NCI-H2081 (cell line): ENCODE measurements at regions not wholly inside any gene's neighbourhood (a gene's known extent, or its start where the extent isn't known, plus 50 kb on each side); places are given as distances from the start of the nearest gene placed in this dataset.
"Not testable (repeated sequence)": the region's sequence is repeated elsewhere in the genome, so short reads cannot be mapped to it uniquely, and the experiment has no call there.

Experiments
- DNase-seq, 2 experiments: peaks; one replicate each; lab custom pipeline; 2025; lab: John Stamatoyannopoulos, UW

DNA sequence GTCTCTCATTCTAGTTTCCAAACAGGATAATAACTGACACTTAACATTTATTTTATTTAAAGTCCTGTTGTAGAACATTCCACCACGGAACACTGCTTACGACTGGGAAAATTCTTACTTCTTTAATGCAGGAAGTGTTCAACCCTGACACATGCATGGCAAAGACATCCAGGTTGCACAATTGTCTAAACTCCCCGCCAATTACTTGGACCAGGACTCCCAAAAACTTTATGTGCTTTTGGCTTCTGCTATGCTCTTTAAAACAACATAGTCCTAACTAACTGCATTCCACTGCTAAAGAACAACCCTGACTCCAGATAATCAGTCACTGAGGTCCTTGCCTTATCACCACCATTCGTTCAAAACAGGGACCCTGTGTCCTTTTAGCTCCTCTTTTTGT is 995.8 kb downstream of the LTN1 start:
- not testable (repeated sequence) for DNase-seq

DNA sequence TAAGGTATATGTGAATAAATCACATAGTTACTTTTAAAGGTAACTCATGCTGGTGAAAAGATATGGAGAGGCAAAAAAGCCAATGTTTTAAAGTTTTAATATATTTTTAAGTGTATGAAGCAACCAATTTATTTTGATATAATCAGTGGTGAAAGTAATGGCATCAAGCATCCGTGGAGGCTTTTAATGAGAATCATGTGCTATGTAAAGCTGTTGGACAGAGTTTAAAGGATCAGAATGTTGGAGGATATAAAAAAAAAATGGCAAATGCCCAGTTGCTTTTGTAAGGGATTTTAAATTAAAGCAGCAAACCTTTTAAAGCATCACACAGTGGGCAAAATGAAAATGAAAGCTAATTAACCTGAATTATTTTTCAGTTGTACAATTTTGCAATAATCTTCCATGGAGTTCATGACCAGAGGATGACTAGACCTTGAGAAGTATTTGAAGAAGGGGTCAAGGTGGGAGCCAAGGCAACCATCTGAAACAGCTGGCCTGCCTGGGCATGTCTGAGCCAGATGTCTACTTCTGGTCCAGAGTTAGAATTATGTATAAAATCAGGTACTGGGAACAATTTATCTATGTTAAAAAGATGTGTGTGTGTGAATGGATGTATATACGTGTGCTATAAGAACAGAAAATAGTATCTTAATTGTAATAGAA is 1007.9 kb downstream of the LTN1 start:
- DNase-seq: not testable (repeated sequence)

DNA sequence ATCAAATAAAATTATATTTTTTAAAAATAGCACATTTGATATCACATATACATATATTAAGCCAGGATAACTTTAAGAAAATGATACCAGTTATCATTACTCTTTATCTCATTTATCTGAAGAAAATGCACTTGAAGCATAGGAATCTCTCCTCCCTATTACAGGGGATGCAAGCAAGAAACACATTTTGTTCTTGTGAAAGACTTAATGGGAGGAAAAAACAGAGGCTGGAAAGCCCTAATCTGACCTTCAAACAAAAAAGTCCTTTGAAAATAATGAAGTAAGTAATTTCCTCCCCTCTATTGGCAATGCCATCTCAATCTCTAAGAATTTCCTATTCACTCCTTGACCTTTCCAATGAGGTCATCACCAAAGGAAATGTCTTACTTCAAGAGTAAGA is 1012.6 kb upstream of the ADAMTS5 start:
- not testable (repeated sequence) for DNase-seq

DNA sequence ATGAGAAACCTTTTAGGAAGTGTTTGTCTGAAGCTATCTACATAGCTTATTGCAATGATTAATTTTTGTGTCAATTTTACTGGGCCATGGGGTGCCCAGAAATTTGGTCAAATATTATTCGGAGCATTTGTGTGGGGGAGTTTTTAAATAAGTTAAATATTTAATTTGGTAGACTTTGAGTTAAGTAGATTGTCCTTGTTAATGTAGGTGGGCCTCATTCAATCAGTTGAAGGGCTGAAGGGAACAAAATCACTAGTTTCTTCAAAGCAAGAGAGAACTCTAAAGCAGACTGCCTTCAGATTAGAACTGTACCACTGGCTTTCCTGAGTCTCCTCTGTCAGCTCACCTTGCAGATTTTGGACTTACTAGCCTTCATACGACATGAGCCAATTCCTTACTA is 1008.6 kb upstream of the ADAMTS5 start:
- no peak for DNase-seq

DNA sequence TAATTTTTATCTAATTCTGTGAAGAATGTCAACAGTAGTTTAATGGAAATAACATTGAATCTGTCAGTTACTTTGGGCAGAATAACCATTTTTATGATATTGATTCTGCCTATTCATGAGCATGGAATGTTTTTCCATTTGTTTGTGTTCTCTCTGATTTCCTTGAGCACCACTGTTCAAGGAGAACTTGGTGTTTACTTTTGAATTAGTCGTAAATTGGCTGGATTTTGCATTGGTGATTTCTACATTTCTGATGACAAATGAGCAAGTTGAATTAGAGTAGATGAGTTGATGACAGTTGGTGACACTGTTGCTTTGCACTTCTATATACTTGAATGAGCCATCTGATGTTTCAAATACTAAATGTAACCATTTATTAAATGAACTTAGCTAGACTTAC is 1007.3 kb upstream of the ADAMTS5 start:
- not testable (repeated sequence) for DNase-seq

DNA sequence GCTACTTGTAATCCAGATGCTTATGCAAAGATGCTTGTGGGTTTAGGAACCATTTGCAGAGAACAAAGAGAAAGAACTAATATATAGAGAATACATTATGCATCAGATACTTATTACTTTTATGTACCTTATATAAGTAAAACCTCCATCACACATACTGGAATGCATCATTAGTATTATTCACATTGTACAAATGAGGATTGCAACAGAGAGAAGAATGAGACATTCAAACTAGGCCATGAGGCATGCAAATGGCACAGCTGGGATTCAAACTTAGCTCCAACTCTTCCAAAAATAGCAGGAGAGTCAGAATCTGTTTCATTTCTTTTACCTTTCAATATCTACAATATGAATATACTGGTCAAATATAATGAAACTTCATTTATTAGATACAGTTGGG is 1001.4 kb upstream of the ADAMTS5 start:
- DNase-seq: not testable (repeated sequence)

DNA sequence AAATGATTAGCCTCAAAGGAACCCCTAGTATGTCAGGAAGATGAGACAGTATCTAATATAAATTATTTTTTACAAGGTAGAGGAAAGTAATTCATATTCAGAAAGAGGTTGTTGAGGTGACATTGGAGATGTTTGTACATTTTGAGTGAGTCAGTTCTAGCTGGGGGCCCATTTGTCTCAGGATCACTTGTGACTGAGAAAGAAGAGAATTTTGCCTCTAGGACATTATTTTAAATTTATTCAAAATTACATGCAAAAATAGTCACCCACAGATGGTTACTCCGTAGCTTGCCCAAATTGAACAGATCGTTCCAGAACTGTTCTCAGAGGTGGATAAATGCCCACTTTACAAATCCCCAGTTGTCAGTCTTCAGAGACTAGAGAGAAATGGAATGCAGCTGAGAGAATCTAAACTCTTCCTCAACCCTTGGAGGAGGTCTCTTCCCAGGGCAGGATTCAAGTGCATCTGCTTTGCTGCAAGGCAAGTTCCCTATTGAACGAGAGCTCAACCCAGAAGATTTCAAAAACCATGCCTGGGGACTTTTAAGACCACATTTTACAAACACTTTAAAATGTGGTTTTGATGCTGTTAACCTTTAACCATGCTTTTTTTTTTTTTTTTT is 987.8 kb upstream of the ADAMTS5 start:
- DNase-seq: no peak

DNA sequence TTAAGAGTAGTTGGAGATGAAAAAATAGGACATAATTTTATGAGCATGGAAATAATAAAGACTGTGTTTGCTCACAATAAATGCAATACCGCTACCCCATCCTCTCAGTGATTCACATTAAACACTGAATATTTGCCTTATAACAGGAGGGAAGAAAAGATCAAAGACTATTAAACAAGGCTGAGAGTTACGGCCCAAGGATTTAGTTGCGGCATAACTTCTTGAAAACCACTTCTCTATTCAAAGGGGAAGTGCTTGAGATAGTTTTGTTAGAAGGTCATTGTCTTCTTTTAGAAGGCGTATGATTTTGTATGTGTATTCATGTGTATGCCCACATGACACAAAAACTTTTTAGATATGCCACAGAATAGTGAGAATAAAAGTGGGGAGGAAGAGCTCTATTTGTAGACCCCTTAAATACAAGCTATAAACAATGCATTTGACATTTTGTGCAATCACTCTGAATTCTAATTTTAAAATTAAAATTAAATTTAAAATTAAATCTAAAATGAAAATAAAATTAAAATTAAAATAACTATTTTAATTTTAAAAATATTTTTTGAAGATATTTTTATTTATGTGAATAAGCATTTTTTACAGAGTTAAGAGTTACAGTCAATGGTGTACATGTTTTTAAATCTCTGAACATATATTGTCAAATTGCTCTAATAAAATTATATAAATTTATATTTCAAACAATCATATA is 986.6 kb upstream of the ADAMTS5 start:
- DNase-seq: no peak

DNA sequence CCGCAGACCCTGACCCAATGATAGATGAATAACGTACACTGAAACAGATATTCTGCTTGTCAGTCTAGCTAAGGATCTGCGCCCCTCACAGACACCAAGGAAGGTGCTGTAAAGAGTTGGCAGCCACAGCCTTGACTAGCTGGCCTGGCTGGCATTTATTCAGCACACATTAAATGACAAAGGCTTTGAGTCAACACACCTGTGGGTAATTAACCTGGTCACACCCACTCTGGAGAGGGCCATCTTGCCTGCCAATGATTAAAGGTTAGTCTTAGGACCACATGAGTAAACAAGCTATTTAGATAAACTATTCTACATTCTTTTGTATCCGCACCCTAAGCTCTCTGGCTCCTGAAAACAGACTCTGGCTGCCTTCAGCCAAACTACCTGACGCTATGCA is 982.2 kb upstream of the ADAMTS5 start:
- DNase-seq: peak in 1 of 2 experiments; percentile 29

DNA sequence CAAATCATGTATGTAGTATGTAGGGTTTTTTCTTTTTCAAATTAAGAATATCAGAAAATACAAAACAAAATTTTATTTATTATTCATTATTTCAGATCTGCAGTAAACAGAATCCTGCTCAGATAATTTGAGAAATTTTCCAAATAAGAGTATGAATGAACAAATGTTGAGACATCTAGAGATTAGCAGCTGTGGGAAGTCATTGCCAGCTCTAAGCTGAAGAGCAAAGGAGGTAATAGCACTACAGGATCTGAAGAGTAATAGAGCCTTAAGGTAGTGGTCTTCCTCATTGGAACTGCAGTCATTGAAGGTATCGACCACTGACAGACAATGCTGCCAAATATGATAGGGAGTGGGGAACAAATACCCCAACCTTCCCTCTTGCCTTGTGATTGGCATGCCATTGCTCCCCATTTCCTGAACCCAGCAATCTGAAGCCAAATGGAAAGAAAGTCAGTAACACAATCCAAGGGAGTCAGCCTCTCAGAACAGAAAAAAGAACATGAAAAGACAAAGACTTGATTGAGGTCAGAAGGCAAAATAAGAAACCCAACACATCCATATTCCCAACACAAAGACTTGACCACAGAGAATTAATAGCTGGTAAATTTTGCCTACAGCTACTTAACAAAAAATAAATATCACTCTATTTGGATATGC is 963.4 kb upstream of the ADAMTS5 start:
- DNase-seq: not testable (repeated sequence)

DNA sequence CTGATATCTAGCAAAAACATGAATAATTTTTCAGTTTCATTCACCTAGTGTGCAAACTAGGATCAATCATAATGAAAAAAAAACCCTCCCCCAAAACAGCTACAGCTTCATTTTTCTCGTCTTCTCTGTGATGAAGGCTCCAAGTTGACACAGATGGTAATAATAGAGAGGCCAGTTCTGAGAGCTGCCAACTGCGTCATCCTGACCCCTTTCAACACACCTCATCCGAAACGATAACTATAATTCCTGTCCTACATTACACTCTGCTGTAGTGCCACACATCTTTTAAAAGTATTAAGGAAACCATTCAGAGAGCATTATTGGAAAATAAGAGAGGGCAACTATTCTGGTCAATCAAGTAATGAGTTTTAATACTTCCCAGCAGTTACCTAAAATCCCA is 962.3 kb upstream of the ADAMTS5 start:
- DNase-seq: not testable (repeated sequence)

DNA sequence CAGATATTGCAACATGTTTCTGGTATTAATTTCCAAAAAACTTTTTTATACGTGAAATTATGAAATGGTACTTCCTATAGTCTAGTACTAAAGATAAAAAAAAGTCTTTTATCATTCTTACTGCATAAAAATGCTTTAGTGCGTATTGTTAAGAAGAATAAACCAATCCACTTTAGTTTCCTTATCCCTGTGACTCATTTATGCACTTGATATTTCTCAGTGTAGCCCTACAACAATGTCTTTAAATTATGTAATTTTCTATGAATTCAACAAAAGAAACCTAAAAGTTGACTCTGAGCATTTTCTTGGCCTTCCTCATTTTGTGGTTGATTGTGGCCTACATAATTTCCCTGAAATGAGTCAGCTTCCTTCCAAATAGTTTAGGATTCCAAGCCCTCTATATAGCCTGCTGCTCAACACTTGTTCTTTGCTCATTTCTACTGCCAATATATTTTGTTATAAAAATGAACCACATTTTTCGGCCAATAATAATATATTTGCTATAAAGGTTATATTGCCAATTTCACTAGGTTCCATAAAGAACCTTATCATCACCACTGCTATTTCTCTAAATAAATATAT is 961.7 kb upstream of the ADAMTS5 start:
- not testable (repeated sequence) for DNase-seq

DNA sequence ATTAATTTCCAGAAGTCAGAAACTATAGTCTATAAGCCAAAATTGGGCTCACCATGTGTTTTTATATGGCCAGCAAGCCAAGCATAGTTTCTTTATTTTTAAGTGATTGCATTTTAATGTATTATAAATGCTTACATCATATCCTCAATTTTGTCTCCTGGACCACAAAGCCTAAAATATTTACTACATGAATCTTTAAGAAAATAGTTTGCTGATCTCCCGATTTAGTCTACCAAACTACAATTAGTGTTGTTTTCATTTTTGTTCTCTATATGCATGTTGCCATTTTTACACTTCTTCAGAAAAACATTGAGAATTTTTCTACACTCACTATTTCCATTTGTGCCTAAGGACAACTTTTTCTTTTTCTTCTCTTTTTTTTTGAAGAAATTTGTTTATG is 954.5 kb upstream of the ADAMTS5 start:
- DNase-seq: not testable (repeated sequence)

DNA sequence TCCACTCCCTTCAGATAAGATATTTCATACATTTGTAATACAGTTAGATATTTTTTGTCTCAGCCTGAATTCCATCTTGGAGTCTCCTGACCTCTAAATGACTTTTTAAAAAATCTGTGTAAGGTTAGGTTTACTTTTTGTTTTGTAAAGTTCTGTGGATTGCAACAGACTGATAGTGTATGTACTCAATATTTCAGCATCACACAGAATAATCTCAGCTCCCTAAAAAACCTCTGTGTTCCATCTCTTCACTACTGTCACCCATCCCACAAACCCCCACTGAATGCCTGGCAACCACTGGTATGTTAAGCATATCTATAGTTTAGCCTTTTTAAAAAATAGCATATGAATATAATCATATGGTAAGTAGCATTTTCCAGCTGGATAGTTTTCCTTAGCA is 951.1 kb upstream of the ADAMTS5 start:
- not testable (repeated sequence) for DNase-seq

DNA sequence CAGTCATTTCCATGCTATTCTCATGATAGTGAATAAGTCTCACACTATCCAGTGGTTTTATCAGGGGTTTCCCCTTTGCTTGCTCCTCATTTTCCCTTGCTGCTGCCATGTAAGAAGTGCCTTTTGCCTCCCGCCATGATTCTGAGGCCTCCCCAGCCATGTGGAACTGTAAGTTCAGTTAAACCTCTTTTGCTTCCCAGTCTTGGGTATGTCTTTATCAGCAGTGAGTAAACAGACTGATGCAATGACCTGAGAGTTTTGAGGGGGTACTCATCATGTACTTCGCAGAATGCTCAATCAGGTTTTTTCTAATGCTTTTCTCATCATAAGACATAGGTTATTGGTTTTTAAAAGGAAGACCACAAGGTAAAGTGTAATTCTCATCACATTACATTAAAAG is 949.4 kb upstream of the ADAMTS5 start:
- DNase-seq: not testable (repeated sequence)

DNA sequence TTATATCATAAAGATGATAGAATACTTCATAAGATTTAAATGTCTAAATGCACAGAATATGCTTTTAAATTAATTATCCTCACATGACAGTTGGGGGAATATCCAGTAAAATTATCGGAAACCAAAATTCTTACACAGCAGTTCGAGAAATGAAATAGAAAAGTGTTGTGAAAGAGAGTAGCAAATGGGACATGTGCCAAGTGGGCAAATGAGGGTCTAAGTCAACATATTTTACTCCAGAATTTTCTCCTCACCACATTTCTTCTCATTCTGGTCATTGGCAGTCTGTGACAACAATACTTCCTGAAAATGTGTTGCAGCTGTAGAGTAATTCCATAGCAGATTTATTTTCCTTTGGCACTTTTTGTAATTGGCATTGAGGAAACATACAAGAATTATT is 945.2 kb upstream of the ADAMTS5 start:
- not testable (repeated sequence) for DNase-seq

DNA sequence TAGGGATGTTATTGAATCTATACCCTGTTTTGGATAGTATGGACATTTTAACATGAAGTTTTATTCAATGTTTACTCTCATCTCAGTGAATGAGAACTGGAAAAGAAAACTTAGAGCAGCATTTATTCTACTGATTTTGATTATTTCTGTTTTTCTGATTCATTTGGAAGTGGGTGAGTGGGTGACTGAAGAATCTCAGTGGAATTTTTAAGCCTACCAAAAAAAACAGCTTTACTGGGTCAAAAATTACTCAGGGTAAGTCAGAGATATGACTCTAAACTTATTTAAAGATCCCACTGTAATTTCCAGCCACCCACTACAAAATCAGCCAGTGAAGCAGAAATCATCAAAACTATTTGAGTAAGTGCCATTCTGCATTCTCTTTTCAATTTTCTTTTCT is 942.6 kb upstream of the ADAMTS5 start:
- not testable (repeated sequence) for DNase-seq

DNA sequence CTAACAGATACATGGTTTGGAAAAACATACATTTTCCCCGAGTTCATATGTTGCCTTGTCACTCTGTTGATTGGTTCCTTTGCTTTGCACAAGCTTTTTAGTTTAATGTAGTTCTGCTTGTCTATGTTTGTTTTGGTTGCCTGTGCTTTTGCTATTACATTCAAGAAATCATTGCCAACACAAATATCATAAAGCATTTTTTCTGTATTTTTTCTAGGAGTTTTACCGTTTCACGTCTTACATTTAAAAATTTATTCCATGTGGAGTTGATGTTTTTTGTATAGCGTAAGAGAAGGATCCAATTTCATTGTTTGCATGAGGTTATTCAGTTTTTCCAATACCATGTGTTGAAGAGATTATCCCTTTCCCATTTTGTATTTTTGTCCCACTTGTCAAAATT is 941.9 kb upstream of the ADAMTS5 start:
- not testable (repeated sequence) for DNase-seq

DNA sequence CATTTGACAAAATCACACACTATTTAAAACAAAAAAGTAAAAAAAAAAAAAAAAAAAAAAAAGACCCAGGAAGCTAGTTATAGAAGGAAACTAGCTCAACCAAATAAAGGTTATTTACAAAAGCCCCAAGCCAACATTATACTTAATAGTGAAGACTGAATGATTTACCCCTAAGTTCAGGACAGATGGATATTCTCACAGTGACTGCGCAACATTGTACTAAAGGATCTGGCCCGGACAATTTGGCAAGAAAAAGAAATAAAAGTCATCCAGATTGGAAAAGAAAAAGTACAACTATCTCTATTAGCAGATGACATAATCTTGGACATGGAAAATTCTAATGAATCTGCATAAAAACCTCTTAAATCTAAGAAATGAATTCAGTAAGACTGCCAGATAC is 936.0 kb upstream of the ADAMTS5 start:
- not testable (repeated sequence) for DNase-seq

DNA sequence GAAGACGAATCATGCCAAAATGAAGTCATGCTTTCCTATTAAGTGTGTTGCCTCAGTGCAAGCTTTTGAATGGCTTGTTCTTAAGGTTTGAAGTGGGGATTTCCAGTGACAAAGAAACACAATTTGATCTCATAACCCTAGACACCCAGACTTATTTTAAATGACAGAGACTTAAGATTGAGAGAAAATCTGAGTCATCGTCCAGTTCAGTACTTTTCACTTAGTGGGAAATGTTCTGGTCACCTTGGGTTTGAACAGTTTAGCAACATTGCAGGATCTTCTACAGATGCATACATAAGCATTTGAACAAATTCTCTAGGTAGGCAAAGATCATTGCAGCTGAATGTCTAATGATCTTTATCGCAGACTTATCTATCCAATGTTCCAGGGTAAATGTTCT is 926.7 kb upstream of the ADAMTS5 start:
- DNase-seq: not testable (repeated sequence)

DNA sequence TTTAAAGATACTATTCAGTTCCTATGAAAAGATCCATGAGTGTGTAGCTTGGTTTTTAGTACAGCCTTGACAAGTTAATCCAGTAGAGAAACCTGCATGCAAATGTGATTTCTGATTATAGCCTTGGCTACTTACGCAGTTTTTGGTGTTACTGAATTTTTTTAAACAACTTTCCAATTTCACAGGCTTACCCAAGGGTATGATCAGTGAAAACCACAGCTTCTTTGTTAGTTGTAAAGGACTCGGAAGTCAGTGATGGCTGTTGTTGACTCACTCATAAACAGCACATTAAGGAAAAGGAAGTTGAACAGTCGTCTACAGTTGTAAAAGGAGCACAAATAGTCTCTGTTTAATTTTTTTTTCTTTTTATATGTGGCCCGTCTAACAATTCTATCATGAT is 924.6 kb upstream of the ADAMTS5 start:
- not testable (repeated sequence) for DNase-seq

DNA sequence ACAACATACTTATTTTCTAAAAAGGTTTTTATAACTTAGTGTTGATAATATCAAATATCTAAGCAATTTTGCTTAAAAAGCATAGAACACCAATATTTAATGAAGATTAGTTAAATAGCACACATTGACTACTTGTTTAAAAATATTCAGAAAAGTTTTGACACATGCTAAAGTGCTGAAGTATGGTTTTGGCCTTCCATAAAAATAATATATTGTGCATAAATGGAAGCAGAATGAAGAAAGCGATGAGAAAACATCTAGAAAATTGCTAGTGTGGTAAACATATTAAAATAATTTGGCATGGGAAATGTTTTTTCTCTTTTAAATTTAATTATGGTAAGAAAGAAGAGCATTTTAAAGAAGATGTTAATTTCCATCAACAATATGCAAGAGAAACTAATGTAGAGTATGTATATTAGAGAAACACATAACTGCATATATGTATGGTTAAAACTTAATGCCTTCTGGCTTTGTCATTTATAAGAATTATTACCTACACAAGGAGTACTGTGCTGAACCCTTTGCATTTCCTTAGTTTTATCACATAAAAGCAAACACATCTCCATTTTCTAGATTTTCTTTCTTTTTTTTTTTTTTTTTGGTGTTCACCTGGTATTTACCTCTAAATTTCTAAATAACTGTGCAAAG is 921.0 kb upstream of the ADAMTS5 start:
- DNase-seq: not testable (repeated sequence)
